ENCODE measurements at regions not wholly inside any gene's neighbourhood (a gene's known extent, or its start where the extent isn't known, plus 50 kb on each side); places are given as distances from the start of the nearest gene placed in this dataset.

- TF ChIP-seq CTCF (IDR thresholded peaks at IDR 0.05), result no peak
- no peak for TF ChIP-seq POLR2A (IDR thresholded peaks at IDR 0.05)
- no peak for TF ChIP-seq POLR2AphosphoS5 (IDR thresholded peaks at IDR 0.05)
These were observed 257.1 kb downstream of the BCL11A start for GRCh38 chr2:60296219-60296955.
